Activated CD8-positive, alpha-beta memory T cell treated with anti-CD3 and anti-CD28 coated beads for 1 hour (primary cell): ENCODE measurements at regions not wholly inside any gene's neighbourhood (a gene's known extent, or its start where the extent isn't known, plus 50 kb on each side); places are given as distances from the start of the nearest gene placed in this dataset.

Source experiments
- DNase-seq, 2 donors: peaks; one replicate each; pipeline ENCODE4 v3.0.0-alpha.2; 2020; ENCODE audit warnings: low read depth in 1 of 2; ENCODE audit errors: extremely low read depth in 1 of 2

GRCh38 chr2:196383799-196384198, 212.4 kb upstream of the STK17B start:
- no peak for DNase-seq

DNA sequence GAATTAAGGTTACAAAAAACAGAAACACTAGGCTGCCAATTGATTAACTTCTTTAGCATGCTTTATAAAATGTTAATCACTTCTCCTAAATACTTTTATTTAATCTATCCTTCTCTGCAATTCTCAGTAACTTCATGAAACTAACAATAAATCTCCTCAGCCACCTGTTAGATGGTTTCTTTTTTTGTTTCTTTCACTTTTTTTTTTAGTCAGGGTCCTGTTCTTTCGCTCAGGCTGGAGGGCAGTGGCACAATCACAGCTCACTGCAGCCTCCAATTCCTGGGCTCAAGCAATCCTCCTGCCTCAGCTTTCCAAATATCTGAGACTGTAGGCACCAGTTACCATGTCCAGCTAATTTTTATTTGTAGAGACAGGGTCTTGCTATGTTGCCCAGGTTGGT, 213.4 kb upstream of the STK17B start:
- no peak for DNase-seq

DNA sequence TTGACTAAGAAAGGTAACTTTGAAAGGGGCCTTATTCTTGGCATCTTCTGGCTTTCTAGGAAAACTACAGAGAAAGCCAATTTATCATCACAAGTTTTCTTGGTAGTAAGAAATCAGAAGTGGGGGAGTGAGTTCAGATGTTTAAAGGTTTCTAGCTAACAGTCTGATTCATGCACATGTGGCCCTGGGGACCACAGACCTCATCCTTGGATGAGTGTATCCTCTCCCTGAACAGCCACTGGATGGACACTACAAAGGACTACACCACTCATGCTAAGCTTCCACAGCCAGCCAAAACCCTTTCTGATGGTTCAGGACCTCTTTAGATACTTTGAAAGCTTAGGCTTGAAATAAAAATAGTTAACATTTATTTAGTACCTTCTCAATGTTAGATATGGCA, 218.3 kb upstream of the STK17B start:
- no peak for DNase-seq

DNA sequence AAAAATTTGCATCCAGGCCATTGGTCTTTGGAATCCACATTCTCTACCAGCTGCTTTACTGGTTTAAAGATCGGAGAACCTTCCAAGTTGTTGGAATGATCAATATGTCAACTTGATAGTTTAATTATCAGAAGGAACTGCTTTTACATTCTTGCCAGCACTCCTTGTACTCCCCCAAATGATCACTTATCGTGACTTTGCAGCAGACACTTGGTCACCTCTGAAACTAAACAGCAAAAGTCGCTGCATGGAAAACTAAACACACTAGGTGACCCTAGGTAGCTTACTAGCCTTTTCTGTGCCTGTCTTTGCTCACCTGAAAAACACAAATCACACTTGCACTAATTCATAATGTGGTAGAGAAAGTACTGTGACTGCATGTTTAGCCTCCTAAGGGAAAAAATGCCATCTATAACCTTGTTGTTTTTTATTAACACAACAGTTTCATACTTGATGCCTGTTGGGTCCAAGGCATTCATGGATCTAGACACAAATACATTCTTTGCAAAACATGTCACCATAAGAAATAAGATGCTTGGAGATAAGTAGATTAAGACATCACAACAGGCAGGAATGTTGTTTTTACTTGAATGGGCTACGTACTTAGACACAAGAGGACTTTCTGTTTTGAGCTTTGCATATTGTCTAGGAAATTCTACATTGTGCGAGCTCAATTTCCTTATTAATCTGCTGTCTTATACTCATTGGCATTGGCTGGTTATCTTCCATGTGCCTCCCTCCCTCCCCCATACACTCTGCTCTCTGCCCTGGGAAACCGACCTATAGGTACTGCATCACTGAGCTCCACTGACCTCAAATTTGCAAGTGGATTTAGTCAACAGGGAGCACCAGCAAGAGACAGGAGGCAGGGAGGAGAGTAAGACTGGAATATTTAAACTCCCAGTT, 219.1 kb upstream of the STK17B start:
- no peak for DNase-seq

DNA sequence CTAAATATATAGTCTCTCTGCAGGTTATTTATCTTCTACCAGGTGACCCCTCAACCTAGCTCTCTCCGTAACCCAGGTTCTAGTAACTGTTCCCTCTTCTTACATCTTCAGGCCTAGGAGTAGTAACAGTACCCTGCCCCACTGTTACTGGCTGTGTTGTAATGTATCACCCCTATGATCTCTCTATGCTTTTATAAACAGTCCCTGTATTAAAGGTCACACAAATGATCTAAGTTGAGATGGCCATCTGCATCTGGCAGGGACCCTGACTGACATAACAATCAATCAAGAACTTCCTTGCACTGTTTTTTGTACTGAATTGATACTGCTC, 219.7 kb upstream of the STK17B start:
- no peak for DNase-seq

DNA sequence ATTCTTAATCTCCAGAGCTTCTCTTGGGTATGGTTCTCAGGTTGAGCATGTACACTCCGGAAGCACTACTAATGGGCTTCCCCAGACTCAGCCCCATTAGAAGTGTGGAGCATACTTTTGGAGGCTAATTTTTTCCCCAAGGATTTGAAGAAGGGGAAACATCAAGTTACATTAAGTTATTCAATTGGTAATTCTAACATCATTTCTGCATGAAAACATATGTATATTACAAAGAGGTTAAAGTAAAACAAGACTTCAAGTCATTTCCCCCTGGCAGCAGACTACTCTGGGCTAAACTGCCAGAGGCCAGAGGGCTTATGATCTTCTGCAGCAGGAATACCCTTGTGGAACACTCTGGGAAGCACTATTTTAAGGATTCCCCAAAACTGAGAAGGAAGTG, 227.7 kb upstream of the STK17B start:
- no peak for DNase-seq

GRCh38 chr2:196399722-196400691, 228.6 kb upstream of the STK17B start:
- no peak for DNase-seq

GRCh38 chr2:196403471-196403870, 232.1 kb upstream of the STK17B start:
- DNase-seq = no peak

DNA sequence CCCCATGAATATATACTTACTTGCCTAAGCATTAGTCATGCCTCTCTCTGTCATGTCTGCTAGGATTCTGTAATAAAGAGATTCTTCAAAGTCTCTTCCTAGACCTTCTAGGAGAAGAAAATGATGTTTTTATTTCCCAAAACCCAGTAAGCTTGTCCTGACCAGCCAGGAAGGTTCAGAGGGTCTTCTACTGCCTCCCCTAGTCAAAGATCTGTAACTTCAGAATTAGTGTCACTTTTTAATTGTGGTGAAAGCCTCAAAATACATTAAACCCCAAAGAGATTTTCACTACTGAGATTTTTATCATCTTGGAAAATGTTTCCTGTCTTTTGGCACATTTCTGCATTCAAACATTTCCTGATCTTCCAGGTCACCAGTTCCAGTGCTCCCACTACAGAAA, 232.9 kb upstream of the STK17B start:
- no peak for DNase-seq

DNA sequence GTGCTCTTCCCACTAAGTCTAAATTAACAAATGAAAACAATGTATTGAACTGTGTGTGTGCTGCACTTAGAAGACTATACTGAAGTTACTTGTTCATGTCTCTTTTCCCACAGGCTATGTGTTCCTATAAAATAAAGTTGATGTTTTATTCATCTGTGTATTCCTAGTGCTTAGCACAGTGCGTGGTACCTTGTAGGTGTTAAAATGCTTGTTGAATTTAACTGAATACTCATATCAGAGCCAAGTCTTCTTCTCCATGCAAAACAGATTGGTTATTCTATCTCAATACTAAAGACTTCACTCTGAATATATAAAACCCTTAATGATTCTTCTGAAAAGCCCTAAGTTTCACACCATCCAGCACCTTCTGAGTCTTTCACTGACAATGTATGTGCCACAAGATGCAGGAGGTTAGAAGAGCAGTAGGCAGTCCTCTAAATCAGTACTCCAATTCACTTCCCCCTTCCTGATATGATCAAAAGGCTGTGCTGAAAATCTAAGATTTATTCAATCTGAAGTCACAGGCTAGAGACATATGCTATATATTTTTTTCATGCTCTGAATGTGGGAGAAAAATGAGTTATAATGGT, 231.7 kb upstream of the CCDC150 start:
- no peak for DNase-seq

GRCh38 chr2:196409376-196409775, 230.1 kb upstream of the CCDC150 start:
- DNase-seq = no peak

DNA sequence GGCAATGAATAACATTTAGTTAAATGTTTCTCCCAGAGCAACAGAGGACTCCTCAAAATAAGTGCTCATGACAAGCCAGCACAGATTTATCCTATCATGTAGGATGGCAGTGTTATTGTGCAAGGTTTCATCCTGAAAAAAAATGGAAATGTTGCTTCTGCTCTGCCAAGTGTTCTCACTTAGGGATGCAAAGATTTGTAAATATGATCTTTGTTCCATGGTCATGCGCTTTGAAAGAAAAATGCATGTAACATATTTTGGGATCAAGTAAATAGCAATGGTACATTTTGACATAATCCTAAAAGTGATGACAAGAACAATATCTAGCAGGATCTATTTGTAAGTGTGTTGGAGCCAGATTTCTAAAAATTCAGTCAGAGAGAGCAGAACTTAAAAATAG, 229.5 kb upstream of the CCDC150 start:
- DNase-seq = no peak

GRCh38 chr2:196413821-196414274, 225.7 kb upstream of the CCDC150 start:
- DNase-seq = no peak

GRCh38 chr2:196415384-196415783, 224.1 kb upstream of the CCDC150 start:
- no peak for DNase-seq

DNA sequence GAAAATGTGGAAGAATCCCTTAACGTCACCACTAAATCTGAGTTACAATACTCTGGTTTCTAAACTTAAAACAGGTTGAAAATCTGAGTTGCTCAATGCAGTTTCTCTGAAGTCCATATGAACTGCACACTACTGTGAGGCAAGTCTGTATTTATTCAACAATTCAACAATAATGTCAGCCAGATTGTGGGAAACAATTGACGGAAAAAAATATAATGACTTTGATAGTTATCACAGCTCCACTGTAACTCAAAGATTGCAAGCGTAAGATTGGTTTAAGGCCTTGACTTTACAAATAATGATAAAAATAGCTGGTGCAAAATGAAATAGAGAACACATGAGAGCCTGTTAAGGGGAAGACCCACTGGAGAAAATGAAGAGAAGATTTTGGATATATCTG, 219.4 kb upstream of the CCDC150 start:
- no peak for DNase-seq

DNA sequence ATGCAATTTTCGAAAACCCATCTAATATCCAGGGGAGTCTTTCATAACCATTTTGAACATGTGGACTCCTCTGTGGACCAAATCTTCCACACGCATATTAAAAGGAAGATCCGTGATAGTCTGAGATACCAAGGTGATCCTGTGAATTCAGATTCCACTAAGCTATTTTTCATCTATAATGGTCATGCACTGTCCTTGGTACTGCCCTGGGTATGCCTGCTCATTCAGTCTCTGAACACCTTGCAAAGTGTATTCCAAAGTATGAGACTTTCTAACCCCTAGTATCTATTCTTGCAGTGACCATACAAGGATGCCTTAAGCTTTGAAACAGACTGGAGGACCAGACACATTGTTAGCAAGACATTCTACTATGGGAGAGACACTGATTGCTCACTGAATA, 217.6 kb upstream of the CCDC150 start:
- DNase-seq = no peak

GRCh38 chr2:196422361-196422760, 217.2 kb upstream of the CCDC150 start:
- DNase-seq = no peak

GRCh38 chr2:196426122-196426521, 213.4 kb upstream of the CCDC150 start:
- no peak for DNase-seq

DNA sequence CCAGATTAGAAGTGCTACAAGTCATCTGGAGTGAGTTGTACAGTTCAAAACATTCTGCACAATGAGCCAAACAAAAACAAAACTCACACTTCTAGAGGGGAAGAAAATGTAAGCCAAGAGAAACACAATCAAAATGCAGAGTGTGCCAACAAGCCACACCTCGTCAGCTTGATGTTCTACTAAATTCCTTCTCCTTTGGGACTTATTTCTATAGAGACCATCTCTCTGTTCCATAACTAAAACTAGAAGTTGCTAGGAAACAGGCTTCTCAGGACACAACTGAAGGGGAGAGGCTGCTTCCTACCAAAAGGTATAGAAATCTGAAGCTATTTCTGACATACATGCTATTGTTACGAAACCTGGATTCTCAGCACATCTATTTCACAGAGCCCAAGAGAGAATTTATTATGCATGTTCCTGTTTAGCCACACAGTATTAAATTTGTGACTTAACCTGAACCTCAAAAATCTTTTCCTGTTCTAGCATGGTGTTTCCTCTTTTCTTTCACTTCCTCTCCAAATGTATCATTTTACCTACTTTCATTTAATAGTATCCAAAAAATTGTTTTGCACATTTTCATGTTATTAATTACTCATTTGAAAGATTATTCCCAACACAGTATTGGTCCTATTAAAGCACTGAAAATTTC, 211.4 kb upstream of the CCDC150 start:
- no peak for DNase-seq

- DNase-seq = no peak
These were observed 208.4 kb upstream of the CCDC150 start for GRCh38 chr2:196431076-196431475.

GRCh38 chr2:196431957-196432356, 207.6 kb upstream of the CCDC150 start:
- DNase-seq = no peak
